GM23248 (cell line): ENCODE measurements at regions not wholly inside any gene's neighbourhood (a gene's known extent, or its start where the extent isn't known, plus 50 kb on each side); places are given as distances from the start of the nearest gene placed in this dataset.

ENCODE experiments used
- DNase-seq: peaks from one replicate; pipeline ENCODE4 v3.0.0-alpha.2; 2015
- H2AFZ ChIP-seq: fragments of 200-600 bp; sonication (generic); 2 replicates; pipeline ENCODE4 v1.6.1; 2016; ENCODE audit warnings: antibody characterized with exemption
- H3F3A ChIP-seq: fragments of 200-600 bp; sonication (generic); 2 replicates; pipeline ENCODE4 v1.6.1; 2016; ENCODE audit warnings: mild to moderate bottlenecking, antibody characterized with exemption, mixed run types; ENCODE audit not compliant: insufficient read depth
- H3K27ac ChIP-seq: fragments of 200-600 bp; sonication (generic); 2 replicates; pipeline ENCODE4 v1.5.1; 2016; ENCODE audit warnings: mild to moderate bottlenecking
- H3K27me3 ChIP-seq: fragments of 200-600 bp; sonication (generic); replicated peaks from 2 replicates; pipeline ENCODE4 v1.6.1; 2016; ENCODE audit warnings: mild to moderate bottlenecking; ENCODE audit not compliant: insufficient read depth
- H3K36me3 ChIP-seq: fragments of 200-600 bp; sonication (generic); 2 replicates; pipeline ENCODE4 v1.6.1; 2016; ENCODE audit warnings: low read depth, mild to moderate bottlenecking
- H3K4me1 ChIP-seq: fragments of 200-600 bp; sonication (generic); 2 replicates; pipeline ENCODE4 v1.6.1; 2016; ENCODE audit warnings: mild to moderate bottlenecking; ENCODE audit not compliant: insufficient read depth
- H3K4me2 ChIP-seq: fragments of 200-600 bp; sonication (generic); one replicate; pipeline ENCODE4 v1.6.1; 2016; ENCODE audit warnings: mild to moderate bottlenecking; ENCODE audit not compliant: unreplicated experiment
- H3K4me3 ChIP-seq: fragments of 200-600 bp; sonication (generic); 2 replicates; pipeline ENCODE4 v1.5.1; 2016; ENCODE audit warnings: mild to moderate bottlenecking
- H3K79me2 ChIP-seq: fragments of 200-600 bp; sonication (generic); 2 replicates; pipeline ENCODE4 v1.6.1; 2016; ENCODE audit warnings: mild to moderate bottlenecking; ENCODE audit not compliant: insufficient read depth
- H3K9ac ChIP-seq: fragments of 200-600 bp; sonication (generic); 2 replicates; pipeline ENCODE4 v1.6.1; 2016; ENCODE audit warnings: mild to moderate bottlenecking
- H3K9me2 ChIP-seq: fragments of 200-600 bp; sonication (generic); 2 replicates; pipeline ENCODE4 v1.6.1; 2016; ENCODE audit warnings: mixed run types, mild to moderate bottlenecking, moderate library complexity; ENCODE audit not compliant: insufficient read depth
- H3K9me3 ChIP-seq: fragments of 200-600 bp; sonication (generic); one replicate; pipeline ENCODE4 v1.6.1; 2017; ENCODE audit warnings: low read depth
- H4K20me1 ChIP-seq: fragments of 200-600 bp; sonication (generic); 2 replicates; pipeline ENCODE4 v1.6.0; 2016; ENCODE audit not compliant: insufficient read depth
- EZH2 ChIP-seq: fragments of 200-600 bp; sonication (generic); IDR thresholded peaks from 2 replicates; pipeline ENCODE4 v1.6.1; 2018; ENCODE audit warnings: antibody characterized with exemption, mild to moderate bottlenecking; ENCODE audit not compliant: insufficient read depth, poor library complexity, severe bottlenecking
- EZH2phosphoT487 ChIP-seq: fragments of 200-600 bp; sonication (generic); IDR thresholded peaks from 2 replicates; pipeline ENCODE4 v1.6.1; 2018; ENCODE audit warnings: antibody characterized with exemption, moderate library complexity, mild to moderate bottlenecking, low read depth; ENCODE audit not compliant: insufficient read depth
- WGBS, 2 experiments: methylation state at CpG; one replicate each; pipeline ENCODE4 v1.1.6; 2015 to 2017; ENCODE audit warnings: low lambda C conversion rate in 2 of 2, low coverage in 1 of 2; ENCODE audit errors: missing lambda C conversion rate in 2 of 2; 5-methylcytosine and 5-hydroxymethylcytosine counted together
- in situ Hi-C: fragments of 300-500 bp; cut with MboI; formaldehyde crosslinking; loops from 2 replicates; pipeline ENCODE4 v1.15.0; 2020

DNA sequence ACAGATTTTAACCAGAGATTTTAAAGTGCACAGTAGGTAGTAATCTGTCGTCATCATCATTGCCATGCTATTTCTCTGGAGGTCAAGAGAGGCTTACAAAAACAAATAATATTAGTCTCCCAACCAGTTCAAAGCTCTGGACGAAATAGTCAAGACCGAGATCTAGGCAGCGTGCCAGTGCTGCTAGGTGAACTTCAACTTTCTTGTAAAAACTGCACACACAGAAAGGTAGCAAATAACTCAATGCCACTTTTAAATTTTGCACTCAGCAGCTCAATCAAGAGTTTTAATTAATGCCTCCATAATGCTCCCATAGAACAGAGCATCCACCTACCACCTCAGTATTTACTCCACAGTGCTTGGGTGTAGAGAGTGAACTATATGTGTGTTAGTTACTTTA, 656.8 kb downstream of the IRX1 start:
- no peaks in the 10 kb centered on the region for H3K36me3 ChIP-seq
- H2AFZ ChIP-seq, result no peak overlapping the region
- H3K9me3 ChIP-seq, result no peaks in the 10 kb centered on the region
- in situ Hi-C loops, result no loop called here
- DNase-seq, result no peak
- H3K9me2 ChIP-seq, result no peaks in the 10 kb centered on the region
- no peak overlapping the region for H3K4me2 ChIP-seq
- H3K4me3 ChIP-seq, result no peak overlapping the region
- H3K9ac ChIP-seq, result no peak overlapping the region
- no peaks in the 10 kb centered on the region for H3K4me1 ChIP-seq
- no peak overlapping the region for H3K27ac ChIP-seq
- no peaks in the 10 kb centered on the region for H3K27me3 ChIP-seq
- H4K20me1 ChIP-seq, result no peaks in the 10 kb centered on the region
- TF ChIP-seq EZH2phosphoT487, result no peak
- TF ChIP-seq EZH2, result no peak
- no peaks in the 10 kb centered on the region for H3K79me2 ChIP-seq
- H3F3A ChIP-seq, result no peaks in the 10 kb centered on the region
- WGBS, 2 experiments, result 33 to 41% methylated on average over 4 of the region's 4 CpGs

DNA sequence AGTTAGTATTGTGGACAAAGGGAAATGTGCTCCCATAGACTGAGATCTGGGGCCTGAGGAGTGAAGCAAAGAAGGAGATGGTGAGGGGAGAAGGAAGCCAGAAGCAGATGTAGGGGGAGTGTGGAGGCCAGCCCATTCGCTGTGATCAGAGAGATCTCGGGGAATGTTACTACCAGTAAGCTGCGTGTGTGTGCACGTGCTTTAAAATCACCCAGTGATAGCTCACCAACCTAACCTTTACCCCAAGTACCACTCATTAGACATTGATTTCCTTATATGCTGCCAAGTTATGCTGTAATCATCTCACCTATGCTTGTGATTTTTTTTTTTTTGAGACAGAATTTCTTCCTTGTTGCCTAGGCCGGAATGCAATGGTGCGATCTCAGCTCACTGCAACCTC, 659.1 kb downstream of the IRX1 start:
- Histone ChIP-seq H3K27ac (no peak overlapping the region), H3K4me2 (no peak overlapping the region), H3K36me3 (no peaks in the 10 kb centered on the region), H3K4me1 (no peaks in the 10 kb centered on the region), H4K20me1 (no peaks in the 10 kb centered on the region), H3K9ac (no peak overlapping the region), H3K9me3 (no peaks in the 10 kb centered on the region), H3K79me2 (no peaks in the 10 kb centered on the region), H3K9me2 (no peaks in the 10 kb centered on the region), H3K27me3 (no peaks in the 10 kb centered on the region), H3K4me3 (no peak overlapping the region), H2AFZ (no peak overlapping the region), H3F3A (no peaks in the 10 kb centered on the region)
- DNase-seq, result no peak
- no peak for TF ChIP-seq EZH2phosphoT487
- TF ChIP-seq EZH2, result no peak
- 66 to 81% methylated on average over 6 of the region's 6 CpGs for WGBS, 2 experiments
- in situ Hi-C loops, result no loop called here

DNA sequence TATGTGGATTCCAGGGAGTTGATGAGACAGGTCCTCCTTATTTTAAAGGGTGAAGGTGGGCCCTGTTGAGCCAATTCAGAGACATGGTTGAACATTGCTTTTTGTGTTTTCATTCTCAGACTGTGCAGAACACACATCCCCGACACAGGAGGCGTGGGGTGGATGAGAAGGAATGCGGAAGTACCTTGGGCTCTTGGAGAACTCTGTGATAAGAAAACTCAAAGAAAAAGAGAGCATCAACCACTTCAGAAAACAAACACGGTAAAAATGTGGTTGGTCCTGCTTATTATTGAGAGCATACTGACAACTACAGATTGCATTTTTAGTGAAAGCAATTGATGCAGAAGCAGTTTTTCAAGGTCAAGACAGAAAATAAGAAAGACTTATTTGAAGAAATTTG, 659.8 kb downstream of the IRX1 start:
- Histone ChIP-seq H3K9me3 (no peaks in the 10 kb centered on the region), H3K4me2 (no peak overlapping the region)
- 18 to 30% methylated on average over 4 of the region's 4 CpGs for WGBS, 2 experiments

DNA sequence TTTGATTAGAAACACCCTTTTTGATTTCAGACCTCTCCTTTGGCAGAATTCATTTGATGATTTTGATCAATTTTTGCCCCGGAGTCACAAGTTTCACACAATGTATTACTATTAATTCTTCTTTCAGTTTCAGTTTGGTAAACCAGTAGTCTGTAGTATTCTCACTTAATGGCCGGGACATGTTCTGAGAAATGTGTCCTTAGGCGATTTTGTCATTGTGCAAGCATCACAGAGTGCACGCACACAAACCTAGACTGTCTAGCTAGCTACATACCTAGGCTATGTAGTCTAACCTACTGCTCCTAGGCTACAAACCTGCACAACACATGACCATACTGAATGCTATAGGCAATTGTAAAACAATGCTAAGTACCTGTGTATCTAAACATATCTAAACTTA, 662.5 kb downstream of the IRX1 start:
- 20 to 28% methylated on average over 4 of the region's 4 CpGs for WGBS, 2 experiments

More for the DNA sequence above, 659.8 kb downstream of the IRX1 start:
- H3K9ac ChIP-seq, result no peak overlapping the region
- H3K4me3 ChIP-seq, result no peak overlapping the region
- in situ Hi-C loops, result no loop called here
- no peak overlapping the region for H3K27ac ChIP-seq
- TF ChIP-seq EZH2 (no peak), EZH2phosphoT487 (no peak)
- no peak overlapping the region for H2AFZ ChIP-seq
- no peaks in the 10 kb centered on the region for H4K20me1 ChIP-seq
- DNase-seq, result no peak
- no peaks in the 10 kb centered on the region for H3K4me1 ChIP-seq
- H3K9me2 ChIP-seq, result no peaks in the 10 kb centered on the region
- no peaks in the 10 kb centered on the region for H3K36me3 ChIP-seq
- no peaks in the 10 kb centered on the region for H3K79me2 ChIP-seq
- H3F3A ChIP-seq, result no peaks in the 10 kb centered on the region
- H3K27me3 ChIP-seq, result no peaks in the 10 kb centered on the region

DNA sequence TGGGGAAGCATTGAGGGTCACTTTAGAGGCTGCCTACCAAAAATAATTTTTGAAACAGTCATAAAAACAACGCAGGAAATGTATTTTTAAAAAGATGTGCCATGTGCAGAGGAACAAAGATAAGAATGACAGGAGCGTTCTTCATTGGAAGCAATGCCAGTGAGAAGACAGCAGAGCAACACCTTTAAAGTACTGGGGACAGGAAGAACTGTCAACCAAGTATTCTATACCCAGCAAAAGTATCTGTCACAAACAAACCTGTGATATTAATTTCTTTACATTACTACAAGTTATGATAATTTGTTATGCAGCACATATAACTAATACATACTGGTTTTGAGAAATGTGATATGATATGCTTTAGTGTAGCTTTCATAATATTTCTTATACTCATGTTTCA, 675.6 kb downstream of the IRX1 start:
- no peak for TF ChIP-seq EZH2phosphoT487
- no peak for TF ChIP-seq EZH2
- H3K9ac ChIP-seq, result no peak overlapping the region
- in situ Hi-C loops, result no loop called here
- no peaks in the 10 kb centered on the region for H3K27me3 ChIP-seq
- no peaks in the 10 kb centered on the region for H3K9me2 ChIP-seq
- H3F3A ChIP-seq, result no peaks in the 10 kb centered on the region
- H3K79me2 ChIP-seq, result no peaks in the 10 kb centered on the region
- no peaks in the 10 kb centered on the region for H4K20me1 ChIP-seq
- H3K9me3 ChIP-seq, result no peaks in the 10 kb centered on the region
- H3K27ac ChIP-seq, result no peak overlapping the region
- H3K36me3 ChIP-seq, result no peaks in the 10 kb centered on the region
- H3K4me1 ChIP-seq, result no peaks in the 10 kb centered on the region
- 28 to 34% methylated on average over 2 of the region's 2 CpGs for WGBS, 2 experiments
- no peak for DNase-seq
- no peak overlapping the region for H3K4me3 ChIP-seq
- no peak overlapping the region for H2AFZ ChIP-seq
- no peak overlapping the region for H3K4me2 ChIP-seq

More for the DNA sequence above, 662.5 kb downstream of the IRX1 start:
- Histone ChIP-seq H3K36me3 (no peaks in the 10 kb centered on the region), H3K27ac (no peak overlapping the region), H3K4me2 (no peak overlapping the region), H3K9ac (no peak overlapping the region), H3F3A (no peaks in the 10 kb centered on the region), H2AFZ (no peak overlapping the region), H3K4me3 (no peak overlapping the region), H3K4me1 (no peaks in the 10 kb centered on the region), H3K79me2 (no peaks in the 10 kb centered on the region), H4K20me1 (no peaks in the 10 kb centered on the region), H3K9me2 (no peaks in the 10 kb centered on the region), H3K27me3 (no peaks in the 10 kb centered on the region), H3K9me3 (no peaks in the 10 kb centered on the region)
- no peak for TF ChIP-seq EZH2
- no peak for TF ChIP-seq EZH2phosphoT487
- in situ Hi-C loops, result no loop called here
- no peak for DNase-seq
